HUES64 (cell line): ENCODE measurements at regions not wholly inside any gene's neighbourhood (a gene's known extent, or its start where the extent isn't known, plus 50 kb on each side); places are given as distances from the start of the nearest gene placed in this dataset.
A peak's percentile ranks its signal among the peaks of the same experiment; 100 is the strongest.
"Not testable (repeated sequence)": the region's sequence is repeated elsewhere in the genome, so short reads cannot be mapped to it uniquely, and the experiment has no call there.

Source experiments
- H3K27ac ChIP-seq: 2 replicates; pipeline ENCODE4 v1.7.0; 2013; ENCODE audit warnings: low read depth, low read length, inconsistent platforms
- H3K27me3 ChIP-seq: 2 replicates; pipeline ENCODE4 v1.6.1; 2013; ENCODE audit warnings: mild to moderate bottlenecking, low read length; ENCODE audit not compliant: insufficient read depth
- H3K36me3 ChIP-seq: 2 replicates; pipeline ENCODE4 v1.6.1; 2013; ENCODE audit warnings: mild to moderate bottlenecking, low read length; ENCODE audit not compliant: insufficient read depth
- H3K4me1 ChIP-seq: 2 replicates; pipeline ENCODE4 v1.6.1; 2013; ENCODE audit warnings: mild to moderate bottlenecking, low read length, moderate library complexity; ENCODE audit not compliant: insufficient read depth
- H3K4me3 ChIP-seq: 2 replicates; pipeline ENCODE4 v1.5.1; 2013; ENCODE audit warnings: mild to moderate bottlenecking, low read length, moderate library complexity
- H3K9ac ChIP-seq: 2 replicates; pipeline ENCODE4 v1.6.1; 2013; ENCODE audit warnings: mild to moderate bottlenecking, low read depth, low read length
- H3K9me3 ChIP-seq: 2 replicates; pipeline ENCODE4 v1.6.1; 2013; ENCODE audit warnings: low read depth, low read length; ENCODE audit not compliant: insufficient read depth
- WGBS: fragments of 150-250, 120-280 bp; methylation state at CpG from one replicate; pipeline ENCODE4 v1.1.7; 2013; ENCODE audit warnings: missing lambda C conversion rate; 5-methylcytosine and 5-hydroxymethylcytosine counted together

DNA sequence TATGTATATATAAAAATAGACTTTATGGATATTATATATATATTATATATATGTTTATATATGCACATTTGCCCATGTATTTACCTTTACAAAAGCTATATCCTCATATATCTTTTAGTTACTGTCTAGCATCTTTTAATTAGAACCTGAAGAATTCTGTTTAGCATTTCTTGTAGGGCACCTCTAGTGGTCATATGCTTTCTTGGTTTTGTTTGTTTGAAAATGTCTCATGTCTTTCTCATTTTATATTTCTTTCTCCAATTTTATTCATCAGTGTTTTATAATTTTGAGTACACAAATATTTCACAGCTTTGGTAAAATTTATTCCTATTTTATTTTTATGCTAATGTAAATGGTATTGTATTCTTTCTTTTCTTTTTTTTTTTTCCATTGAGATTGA is 70.3 kb upstream of the SPIN4 start:
- Histone ChIP-seq H3K27ac (no peak overlapping the region), H3K36me3 (no peaks in the 10 kb centered on the region), H3K27me3 (no peaks in the 10 kb centered on the region), H3K4me1 (no peaks in the 10 kb centered on the region), H3K9ac (no peak overlapping the region), H3K9me3 (no peaks in the 10 kb centered on the region), H3K4me3 (no peak overlapping the region)

DNA sequence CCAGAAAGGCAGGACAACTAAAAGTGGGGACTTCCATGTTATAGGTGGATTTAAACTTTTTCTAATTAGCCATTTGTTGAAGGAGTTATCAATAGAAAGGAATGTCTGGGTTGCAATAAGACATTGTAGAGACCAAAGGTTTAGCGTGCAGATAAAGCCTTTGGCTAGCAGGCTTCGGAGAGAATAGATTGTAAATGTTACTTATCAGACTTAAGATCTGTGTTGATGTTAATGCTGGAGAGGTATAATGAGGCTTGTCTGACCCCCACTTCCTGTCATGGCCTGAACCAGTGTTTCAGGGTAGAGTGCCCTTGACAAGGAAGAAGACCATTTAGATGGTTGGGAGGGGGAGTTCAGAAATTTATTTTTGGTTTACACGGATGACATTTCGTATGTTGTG is 67.1 kb upstream of the SPIN4 start:
- 93% methylated on average over 4 of the region's 4 CpGs for WGBS
- Histone ChIP-seq H3K4me3 (no peak overlapping the region), H3K9me3 (no peaks in the 10 kb centered on the region), H3K9ac (no peak overlapping the region), H3K36me3 (no peaks in the 10 kb centered on the region), H3K27ac (no peak overlapping the region), H3K27me3 (no peaks in the 10 kb centered on the region), H3K4me1 (no peaks in the 10 kb centered on the region)

DNA sequence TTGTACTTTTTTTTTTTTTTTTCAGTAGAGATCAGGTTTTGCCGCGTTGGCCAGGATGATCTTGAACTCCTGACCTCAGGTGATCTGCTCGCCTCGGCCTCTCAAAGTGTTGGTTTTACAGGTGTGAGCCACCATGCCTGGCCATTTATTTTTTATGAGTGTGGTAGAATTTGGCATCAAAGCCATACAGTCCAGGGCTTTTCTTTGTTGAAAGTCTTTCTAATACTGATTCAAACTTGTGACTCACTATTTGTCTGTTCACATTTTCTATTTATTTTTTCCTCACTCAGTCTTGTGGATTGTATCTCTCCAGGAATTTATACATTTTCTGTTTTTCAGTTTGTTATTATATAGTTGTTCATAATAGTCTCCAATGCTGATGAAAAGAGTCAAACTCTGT is 66.5 kb upstream of the SPIN4 start:
- H3K4me1 ChIP-seq, result no peaks in the 10 kb centered on the region
- H3K27ac ChIP-seq, result no peak overlapping the region
- no peak overlapping the region for H3K4me3 ChIP-seq
- 96% methylated on average over 4 of the region's 4 CpGs for WGBS
- H3K9ac ChIP-seq, result no peak overlapping the region
- no peaks in the 10 kb centered on the region for H3K36me3 ChIP-seq
- H3K9me3 ChIP-seq, result no peaks in the 10 kb centered on the region
- H3K27me3 ChIP-seq, result no peaks in the 10 kb centered on the region

DNA sequence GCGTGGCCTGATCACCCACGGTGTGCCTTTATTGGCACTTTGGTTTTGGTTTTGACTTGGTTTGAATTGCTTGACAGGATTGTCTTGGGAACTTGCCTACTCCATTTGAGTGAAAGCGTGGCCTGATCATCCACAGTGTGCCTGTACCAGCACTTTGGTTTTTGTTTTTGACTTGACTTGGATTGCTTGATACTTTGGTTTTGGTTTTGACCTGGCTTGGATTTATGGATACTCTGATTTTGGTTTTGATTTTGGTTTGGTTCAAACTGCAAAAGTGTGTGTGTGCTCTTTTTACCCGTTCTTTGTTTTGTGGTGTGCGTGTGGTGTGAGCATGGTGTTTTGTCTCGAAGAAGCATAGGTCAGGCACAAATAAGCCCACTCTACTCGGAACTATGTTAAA is 58.8 kb upstream of the SPIN4 start:
- peaks cover 20% of the 10 kb centered on the region for H3K4me1 ChIP-seq
- 98% methylated on average over 7 of the region's 7 CpGs for WGBS
- not testable (repeated sequence) for H3K27me3 ChIP-seq, H3K9me3 ChIP-seq, H3K4me3 ChIP-seq, H3K9ac ChIP-seq, H3K36me3 ChIP-seq, H3K27ac ChIP-seq

DNA sequence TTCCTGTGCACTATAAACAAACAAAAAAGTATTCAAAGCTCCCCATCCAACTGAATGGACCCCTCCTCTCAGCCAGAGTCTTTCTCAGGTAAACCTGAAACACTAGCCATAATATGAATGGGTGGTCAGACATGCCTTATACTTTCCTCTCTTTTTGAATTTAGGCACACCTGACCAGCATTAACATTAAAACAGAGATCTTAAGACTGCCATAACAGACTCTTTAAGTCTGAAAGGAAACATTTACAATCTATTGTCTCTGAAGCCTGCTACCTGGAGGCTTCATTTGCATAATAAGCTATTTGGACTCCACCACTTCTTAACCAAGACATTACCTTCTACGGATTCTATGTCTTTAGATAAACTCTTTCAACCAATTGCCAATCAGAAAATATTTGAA is 56.9 kb upstream of the SPIN4 start:
- Histone ChIP-seq H3K4me3 (no peak overlapping the region), H3K9ac (no peak overlapping the region), H3K27me3 (no peaks in the 10 kb centered on the region), H3K36me3 (no peaks in the 10 kb centered on the region), H3K9me3 (peaks cover 10% of the 10 kb centered on the region; the same call in 1 of the 2 replicates), H3K27ac (peak overlapping the region; percentile 63; the same call in 1 of the 2 replicates), H3K4me1 (peaks cover 20% of the 10 kb centered on the region)
- WGBS, result 11% methylated on average over 1 of the region's 1 CpG

DNA sequence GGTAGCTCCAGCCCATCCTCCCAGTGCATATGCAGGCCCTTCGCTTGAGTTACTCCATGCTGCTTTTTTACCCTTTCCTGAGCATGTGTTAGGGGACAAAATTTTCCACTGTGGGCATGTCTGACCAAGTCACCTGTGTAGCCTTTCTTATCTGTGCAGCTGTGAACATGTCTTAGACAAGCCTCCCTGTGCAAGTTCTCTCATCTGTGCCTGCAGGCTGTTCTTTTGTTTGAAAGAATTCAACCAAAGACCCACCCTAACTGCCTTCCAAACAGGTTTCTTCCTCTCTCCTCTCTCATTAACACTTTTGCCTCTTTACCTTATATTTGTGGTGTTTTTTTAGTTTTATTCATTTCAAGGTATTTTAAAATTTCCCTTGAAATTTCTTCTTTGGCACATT is 53.2 kb upstream of the SPIN4 start:
- H3K4me1 ChIP-seq, result peaks cover 20% of the 10 kb centered on the region
- H3K9ac ChIP-seq, result no peak overlapping the region
- H3K9me3 ChIP-seq, result peaks cover 10% of the 10 kb centered on the region; the same call in 1 of the 2 replicates
- no peak overlapping the region for H3K4me3 ChIP-seq
- no peaks in the 10 kb centered on the region for H3K27me3 ChIP-seq
- no peak overlapping the region for H3K27ac ChIP-seq
- 95% methylated on average over 1 of the region's 1 CpG for WGBS
- H3K36me3 ChIP-seq, result no peaks in the 10 kb centered on the region

DNA sequence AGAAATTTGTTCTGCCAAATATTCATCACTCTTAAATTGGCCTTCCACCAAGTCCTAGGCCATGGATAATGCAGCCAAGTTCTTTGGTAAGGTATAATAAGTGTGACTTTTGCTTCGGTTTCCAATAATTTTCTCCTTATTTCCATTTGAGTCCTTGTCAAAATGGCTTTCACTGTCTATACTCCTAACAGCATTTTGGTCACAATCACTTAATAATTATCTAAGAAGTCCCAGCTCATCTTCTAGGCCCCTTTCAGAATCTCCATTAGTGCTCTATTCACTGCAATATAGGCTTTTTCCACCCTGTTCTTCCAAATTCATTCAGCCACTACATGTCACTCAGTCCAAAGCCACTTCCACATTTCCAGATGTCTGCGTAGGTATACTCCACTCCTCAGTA is 51.0 kb upstream of the SPIN4 start:
- WGBS, result 95% methylated on average over 2 of the region's 2 CpGs

More for the DNA sequence above, 51.0 kb upstream of the SPIN4 start:
- Histone ChIP-seq H3K4me1 (peaks cover under 1% of the 10 kb centered on the region; the same call in 1 of the 2 replicates), H3K9me3 (peaks cover 10% of the 10 kb centered on the region; the same call in 1 of the 2 replicates), H3K27ac (no peak overlapping the region), H3K36me3 (no peaks in the 10 kb centered on the region), H3K9ac (no peak overlapping the region), H3K27me3 (no peaks in the 10 kb centered on the region), H3K4me3 (no peak overlapping the region)
